Suppressor macrophage treated with lipopolysaccharide for 4 hours (primary cell): ENCODE measurements at regions not wholly inside any gene's neighbourhood (a gene's known extent, or its start where the extent isn't known, plus 50 kb on each side); places are given as distances from the start of the nearest gene placed in this dataset.

Experiments used
- DNase-seq: peaks from one replicate; pipeline ENCODE4 v3.0.0-alpha.2; 2020

DNA sequence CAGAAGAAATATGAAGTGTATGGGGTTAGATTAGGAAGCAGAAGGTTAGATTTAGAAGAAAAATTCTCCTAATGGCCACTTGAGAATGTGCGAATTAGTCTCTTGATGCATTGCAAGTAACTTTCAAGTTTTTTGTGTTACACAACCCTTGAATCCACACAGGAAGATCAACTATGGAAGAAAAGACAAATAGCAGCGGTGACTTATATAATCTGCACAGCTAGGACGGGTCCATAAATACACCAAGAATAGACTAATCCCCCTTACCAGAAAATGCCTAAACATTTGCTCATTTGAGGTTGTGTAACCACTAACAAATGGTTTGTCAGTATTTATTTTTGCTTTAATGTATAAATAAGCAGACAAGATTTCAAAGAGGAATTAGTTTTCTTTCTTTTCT, 182.6 kb downstream of the TGFB2 start:
- DNase-seq: no peak

DNA sequence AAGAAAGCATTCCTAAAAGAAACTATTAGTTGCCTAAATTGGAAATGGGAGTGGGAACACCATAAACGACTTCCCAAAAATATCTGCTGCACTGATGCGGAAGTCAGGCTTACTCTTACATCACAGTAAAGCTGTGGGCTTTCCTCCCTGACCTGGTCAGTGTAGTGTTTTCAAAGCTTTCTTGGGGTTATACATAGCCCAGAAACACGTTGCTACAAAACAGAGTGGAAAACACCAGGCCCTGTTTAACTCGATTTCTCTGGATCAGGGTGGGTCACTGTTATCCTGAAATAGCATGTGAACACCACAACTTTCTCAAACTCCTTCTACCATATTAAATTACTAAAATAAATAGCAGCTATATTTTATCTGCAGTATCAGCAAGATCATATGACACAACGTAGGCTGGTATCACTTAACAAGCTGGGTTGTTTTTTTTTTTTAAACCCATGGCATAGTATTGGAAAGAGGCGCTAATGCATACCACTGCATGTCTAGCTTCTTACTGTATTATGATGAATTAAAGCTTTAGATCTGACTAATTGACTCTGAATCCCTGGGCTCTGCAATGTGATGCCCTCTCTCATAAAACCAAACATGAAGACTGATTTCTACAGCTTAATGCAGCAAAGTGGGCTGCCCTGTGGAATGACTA, 184.6 kb downstream of the TGFB2 start:
- DNase-seq: no peak

DNA sequence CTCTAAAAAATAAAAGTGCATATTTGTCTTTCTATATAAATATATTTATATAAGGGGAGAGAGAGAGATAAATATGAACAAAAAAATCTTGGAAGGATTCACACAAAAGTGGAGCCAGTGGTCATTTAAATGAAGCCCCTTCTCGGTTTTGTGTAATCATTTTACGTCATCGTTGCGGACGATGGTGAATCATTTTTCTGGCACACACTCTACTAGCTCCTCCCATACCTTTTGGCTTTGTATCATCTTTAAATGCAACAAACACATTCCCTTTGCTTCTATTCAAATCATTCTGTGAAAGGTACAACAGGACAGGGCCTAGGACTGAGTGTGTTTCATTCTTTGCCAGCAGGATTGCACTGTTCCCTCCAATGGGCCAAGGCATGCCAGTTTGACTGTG, 186.8 kb downstream of the TGFB2 start:
- no peak for DNase-seq

DNA sequence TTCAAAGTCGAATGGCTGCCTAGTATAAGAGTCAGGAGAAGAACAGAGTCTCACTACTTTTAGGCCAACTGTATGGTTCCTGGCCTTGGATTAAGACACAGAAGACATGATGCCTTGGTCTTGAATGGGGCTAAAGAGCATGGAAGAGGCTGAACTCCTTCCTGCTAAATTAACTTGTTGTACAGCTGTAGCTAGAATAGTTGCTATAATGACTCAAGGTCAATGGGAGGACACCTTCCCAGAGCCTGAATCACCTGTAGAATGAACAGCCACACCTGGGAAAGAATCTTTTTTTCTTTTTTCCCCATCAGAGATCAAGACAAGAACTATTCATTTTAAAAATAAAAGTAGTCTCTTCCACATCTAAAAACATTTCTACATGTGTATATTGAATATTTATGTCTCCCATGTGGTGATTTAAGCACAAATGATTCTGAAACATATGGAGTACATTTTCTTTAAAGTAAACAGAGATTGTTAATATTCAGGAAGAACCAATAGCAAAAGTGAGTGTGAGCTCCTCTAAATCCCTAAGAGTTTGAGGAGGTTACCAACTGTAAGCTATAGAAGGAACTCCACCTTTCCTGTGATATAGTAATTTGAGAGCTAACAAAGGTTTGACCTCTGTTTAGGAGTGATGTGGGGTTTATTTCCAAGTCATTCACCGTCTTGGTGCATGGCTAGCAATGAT, 191.3 kb downstream of the TGFB2 start:
- DNase-seq: no peak

DNA sequence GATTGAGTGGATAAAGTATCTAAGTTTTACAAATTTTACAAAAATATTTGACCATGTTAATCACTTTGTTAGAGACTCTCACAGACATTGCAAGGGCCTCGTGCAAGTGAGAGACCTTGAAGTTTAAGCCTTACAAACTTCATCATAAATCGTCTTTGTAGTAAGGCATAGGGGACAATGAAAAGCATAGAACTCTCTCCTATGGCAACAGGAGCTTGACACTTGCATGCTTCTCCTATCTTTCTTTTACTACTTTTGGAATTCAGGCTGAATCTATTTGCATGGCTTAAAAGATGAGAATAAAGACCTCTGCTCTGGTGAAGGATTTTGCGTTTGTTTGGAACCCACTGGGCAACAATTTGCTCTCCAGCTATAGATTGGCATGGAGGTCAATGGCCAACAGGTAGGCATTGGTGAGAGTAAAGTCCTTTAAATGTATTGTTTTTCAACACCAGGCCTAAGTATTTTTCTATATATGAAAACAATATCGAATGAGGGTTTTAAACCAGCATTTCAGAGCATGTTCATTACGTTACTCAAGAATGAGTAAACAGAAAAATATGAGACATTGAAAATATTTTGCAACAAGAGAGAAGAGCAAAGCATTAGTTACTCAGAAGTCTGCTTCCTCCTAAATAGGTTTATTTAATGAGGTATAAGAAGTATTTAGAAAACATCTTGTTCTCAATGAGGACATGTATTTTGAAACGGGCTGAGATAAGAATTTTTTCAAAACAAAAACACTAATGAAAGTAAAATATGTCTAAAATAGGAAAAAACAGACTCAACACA, 192.2 kb downstream of the TGFB2 start:
- no peak for DNase-seq

DNA sequence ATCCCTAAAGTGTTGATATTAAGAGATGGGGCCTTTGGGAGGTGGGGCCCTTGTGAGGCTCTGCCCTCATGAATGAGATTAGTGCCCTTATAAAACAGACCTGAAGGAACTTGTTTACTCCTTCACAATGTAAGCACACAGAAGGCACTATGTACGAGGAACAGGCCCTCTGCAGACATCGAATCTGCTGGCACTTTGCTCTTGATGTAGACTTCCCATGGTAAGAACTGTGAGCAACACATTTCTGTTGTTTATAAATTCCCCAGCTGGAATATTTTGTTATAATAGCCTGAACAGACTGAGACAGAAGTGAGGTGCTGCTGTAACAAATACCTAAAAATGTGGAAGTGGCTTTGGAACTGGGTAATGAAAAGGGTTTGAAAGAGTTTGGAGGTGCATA, 193.2 kb downstream of the TGFB2 start:
- DNase-seq: no peak

DNA sequence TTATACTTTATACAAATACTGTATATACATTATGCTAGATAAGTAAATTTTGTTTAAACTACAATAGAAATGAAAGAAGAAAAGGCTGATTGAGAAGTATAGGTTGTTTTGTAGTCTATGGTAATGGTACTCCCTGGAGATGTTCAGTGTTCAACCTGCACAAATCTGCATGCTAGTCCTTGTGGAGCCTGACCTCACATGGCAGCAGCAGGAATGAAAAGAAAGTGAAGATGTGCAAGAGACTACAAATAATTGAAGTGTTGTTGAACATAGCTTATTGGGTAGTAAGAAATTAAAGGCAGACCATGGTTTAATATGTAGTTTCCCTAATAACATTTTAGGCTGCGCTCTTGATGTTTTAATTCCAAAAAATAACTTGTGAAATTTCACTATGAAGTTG, 201.2 kb downstream of the TGFB2 start:
- DNase-seq: no peak

DNA sequence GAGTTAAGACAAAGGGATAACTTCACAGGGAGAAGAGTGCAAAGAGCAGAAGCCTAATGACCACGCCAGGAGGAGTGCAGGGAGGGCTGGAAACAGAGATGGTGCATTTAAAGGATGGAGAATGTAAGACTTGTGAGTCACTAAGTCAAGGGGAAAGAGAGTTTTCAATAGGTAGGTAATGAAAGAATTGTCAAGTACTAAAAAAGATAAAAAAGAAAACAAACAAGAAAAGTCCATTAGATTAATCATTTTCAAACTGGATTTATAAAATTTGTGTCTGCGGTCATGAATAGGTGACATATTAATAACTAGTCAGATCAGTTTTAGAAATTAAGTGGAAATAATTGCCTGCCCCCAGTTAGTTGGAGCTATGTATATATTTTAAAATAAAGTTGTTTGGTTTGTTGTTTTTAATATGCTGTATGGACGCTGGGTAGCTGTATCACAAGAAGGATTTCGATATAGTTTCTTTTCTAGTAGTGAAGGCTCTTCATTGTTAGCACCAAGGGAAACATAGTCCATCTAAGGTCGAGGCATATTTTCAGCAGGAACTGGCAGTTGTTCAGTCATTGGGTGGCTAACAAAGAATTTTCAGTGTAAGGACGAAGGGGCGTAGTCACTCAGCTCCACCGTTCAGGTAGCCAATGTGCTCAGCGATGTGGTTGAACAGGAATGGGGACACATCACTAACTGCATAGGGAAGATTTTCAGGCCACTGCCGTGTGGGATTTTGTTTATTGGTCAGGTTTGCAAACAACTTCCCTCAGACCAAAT, 203.0 kb downstream of the TGFB2 start:
- DNase-seq: no peak

DNA sequence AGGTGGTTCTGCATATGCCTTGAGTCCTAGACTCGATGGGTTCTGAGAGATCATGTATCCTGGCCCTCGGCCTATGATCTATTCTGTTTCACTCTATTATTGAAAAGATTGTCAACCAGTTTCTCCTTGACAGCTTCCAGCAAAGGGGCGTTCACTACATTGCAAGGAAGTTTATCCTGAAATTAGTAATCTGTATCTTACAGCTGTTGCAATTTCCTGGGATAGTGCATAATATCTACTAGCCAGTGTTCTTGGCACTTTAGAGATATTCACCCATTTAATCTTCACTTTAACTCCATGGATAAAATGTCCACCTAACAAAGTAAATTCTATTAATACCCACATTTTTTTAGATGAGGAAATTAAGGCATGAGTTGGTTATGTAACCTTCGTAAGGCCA, 203.6 kb downstream of the TGFB2 start:
- DNase-seq: no peak

DNA sequence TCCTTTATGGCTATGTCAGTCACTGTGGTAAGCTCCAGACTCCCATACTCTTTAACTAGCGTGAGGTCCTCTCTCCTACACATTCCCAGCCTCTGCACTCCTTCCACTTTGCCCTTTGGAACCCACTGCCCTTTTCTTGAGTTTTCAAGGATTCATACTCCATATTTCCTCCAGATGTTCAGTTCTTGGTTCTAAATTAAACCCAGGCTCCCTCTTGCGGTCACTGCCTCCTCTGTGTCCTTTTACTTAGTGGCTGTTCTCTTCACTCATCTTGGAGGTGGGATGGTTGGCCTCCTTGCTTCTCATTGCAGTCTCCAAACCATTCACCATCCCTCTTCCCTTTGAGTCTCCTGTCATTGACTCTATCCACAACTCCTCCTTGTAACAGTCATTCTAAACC, 208.1 kb downstream of the TGFB2 start:
- no peak for DNase-seq

DNA sequence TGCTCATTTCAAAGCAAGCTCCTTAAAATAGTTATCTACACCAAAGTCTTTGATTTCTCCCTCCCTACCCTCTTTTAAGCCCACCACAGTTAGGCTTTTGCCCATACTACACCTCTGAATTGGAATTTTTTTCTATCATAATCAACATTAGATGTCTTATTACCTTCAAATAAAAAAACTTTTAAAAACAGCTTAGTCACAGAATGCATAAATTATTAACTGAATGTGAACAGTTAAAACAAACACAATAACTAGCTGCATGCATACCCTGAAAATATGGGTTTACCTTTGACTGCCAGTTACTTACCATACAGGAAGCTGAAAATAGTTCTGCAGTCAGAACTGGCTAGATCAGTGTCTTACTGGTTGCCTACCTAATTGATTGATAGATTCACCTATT, 210.9 kb downstream of the TGFB2 start:
- DNase-seq: no peak

DNA sequence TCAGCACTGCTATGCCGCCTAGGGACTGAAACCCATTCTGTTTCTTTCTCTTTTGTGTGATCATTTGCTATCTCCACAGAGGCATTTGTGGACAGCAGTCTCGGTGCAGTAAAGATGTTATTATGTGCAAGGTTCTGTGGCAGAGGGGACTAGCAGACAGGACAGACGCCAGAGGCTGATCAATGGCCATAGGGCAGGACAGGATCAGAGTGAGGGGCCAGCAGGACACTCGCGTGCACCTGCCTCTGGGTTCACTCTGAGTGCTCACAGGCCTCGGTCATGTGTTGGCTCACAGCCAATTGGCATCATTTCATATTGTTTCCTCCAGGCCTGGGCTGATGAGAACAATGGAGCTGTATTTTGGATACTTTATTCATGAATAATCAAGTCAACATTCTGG, 212.6 kb downstream of the TGFB2 start:
- no peak for DNase-seq

DNA sequence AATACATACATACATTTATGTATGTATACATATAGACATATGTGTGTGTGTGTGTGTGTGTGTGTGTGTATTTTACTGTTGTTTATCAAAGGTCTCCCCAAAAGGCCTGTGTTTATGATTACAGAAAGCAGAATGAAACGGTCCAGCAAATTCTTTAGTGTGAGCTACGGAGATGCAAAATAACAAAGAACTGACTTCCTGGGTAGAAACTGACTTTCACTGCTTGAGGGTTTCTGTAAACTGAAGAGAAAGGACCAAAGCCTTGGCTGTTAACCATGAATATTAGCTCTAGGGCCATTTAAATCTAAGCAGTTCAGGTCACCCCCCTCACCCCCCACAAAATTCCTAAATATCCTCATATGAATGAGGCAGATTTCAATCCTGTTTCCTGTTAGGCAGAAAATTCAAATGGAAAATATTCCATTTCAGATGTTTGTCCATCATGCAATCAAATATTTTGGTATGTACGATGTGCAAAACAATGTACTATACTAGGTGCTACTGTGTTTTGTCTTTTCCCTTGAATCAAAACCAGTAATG, 213.2 kb downstream of the TGFB2 start:
- no peak for DNase-seq

DNA sequence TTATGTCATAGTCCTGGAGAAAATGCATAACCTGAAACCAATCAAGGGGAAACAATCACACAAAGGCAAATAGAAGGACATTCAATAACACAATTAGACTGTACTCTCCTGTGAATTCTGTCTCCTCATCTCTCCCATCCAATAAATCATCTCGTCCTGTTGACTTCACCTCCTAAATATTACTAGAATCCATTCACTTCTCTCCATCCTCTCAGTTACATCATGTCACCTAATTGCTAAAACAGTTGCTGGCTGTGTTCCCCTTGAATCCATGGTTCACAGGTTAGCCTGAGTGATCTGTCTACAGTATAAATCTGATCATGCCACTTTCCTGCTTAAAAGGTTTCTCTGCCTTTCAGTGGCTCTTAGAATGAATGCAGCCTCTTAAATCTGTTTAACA, 220.2 kb downstream of the TGFB2 start:
- DNase-seq: no peak

DNA sequence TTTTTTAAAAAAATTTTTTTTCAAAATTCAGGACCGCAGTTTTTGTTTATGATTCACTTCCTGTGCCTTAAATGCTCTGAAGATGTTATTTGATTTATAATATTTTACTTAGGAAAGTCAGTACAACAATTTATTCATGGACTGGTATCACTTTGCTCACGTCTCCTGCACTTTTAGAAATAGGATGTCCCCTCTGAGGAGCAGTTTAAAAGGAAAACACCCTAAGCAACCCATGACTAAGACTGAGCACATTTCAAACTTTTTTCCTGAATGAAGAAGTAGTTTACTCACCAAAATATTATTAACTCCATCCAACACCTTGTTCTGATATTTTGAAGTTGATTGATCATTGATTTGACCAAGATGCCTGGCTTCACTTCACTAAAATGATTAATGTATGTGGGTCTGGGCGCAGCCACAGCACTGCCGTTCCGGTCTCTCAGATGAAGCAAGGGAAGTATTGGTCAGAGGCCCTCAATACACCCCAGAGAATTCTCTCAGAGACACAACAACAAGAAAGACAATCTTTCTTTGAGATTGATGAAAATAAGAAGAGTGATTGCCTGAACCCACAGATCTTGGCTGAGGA, 223.9 kb downstream of the TGFB2 start:
- no peak for DNase-seq

DNA sequence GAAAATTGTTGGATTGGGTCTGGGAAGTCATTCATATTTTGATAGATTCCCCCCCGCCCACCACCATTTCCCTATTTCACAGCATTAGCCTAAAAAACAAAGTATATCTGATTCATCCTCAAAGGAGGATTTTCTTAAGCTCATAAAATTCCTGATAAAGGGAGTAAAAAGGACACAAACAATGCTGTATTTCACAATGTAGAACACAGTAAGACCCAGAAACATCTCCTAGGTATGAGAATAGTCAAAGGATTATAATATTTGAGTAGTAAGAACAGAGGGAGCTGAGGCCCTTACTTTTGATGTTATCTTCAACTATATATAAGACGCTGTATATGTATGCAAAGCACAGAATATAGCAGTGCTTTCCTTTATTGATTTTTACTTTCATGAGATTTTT, 225.3 kb downstream of the TGFB2 start:
- DNase-seq: no peak

DNA sequence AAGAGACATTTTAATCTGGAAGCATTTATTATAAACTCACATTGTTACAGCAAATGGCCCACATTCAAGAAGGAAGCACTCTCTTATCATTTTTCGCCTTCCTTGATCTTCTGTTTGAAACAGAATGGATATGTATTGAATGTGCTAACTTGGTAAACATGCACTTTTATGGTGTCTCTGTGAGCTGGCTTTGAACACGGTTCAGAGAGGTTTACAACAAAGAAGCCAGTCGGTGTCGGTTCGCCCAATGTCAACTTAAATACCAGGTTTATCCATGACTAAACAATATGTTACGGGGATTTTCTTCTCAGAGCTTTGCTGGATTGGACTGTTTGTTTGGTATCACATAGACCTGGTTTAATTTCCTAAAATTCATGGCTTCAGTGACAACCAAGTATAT, 226.4 kb downstream of the TGFB2 start:
- no peak for DNase-seq

DNA sequence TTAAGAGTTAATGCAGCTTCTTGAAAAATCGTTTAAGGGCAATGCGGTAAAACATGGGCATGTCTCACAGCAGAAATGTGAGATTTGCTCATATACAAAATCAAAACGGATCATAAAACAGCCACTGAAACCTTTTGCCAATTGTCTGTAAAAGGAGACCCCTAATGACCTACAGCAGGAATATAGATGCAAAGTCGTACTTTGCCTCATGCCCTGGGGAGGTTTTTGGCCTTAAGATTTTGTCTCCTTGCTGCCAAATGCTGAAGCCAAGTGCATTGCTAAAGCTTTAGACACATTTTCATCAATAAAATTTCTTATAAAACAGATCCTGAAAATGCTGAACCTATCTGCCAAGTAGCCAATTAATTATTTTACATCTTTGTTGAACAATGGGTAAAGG, 226.9 kb downstream of the TGFB2 start:
- DNase-seq: no peak

DNA sequence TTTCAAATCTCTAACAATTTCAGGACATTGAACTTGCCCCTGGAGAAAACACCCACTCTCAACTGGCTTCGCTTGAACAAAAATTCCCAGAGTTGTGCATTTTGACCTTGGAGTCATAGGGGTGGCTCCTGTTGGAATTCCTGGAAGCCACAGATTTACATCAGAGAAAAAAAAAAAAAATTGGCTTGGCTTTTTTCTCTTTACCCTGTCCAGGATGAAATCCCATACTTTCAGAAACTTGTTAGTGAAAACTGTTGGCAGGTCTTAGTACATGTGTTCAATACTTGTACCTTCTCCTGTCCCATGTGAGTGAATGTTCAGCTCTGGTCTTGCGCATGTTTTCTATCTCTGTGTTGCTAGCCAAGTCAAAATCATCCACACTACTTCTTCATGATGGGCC, 228.8 kb downstream of the TGFB2 start:
- DNase-seq: no peak

DNA sequence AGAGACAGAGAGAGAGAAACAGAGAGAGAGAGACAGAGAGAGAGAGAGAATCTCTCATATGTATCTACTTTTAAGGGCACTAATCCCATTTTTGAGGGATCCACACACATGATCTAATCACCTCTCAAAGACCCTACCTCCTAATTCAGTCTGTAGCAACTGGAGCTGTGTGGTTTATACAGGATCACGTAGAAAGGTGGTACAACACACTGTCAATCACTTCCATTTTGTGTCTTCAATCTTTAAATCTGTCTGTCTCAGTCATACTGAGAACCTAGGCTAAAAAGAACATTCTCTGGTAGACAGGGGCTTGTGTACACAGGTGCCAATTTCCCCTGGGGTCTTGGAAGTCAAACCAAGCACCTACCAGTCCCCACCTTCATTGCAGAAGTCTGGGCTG, 229.9 kb downstream of the TGFB2 start:
- no peak for DNase-seq

DNA sequence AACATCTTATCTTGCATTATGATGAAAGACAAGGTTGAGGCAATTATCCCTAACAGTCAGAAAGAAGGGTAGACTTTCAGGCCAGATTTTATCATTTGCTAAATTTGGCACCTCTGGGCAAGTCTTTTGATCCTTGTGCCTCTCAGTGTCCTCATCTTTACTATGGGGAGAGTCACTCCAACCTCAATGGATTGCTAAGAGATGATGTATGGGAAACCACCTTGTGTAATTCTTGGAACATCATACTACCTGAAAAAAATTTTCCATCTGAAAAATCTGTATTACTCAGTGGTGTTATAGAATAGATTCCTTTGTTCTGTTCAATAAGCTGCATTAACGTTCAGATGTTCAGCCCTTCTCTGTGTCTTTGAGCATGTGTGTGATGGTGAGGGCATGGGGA, 230.7 kb downstream of the TGFB2 start:
- DNase-seq: no peak

DNA sequence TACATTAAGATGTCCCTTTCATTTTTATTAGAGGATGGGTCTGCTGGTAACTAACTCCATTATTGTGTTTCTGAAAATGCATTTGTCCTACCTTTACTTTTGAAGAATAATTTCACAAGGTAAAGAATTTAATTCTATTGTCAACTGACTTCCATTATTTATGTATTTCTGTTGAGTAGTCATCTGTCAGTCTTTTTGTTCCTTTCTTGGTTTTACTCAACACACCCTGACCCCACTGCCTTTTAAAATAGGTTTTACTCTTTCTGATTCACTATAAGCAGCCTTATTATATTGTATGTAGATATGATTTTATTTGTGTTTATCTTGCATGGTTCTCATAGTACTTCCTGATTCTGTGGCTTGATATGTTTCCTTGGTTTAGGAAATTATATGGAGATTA, 237.5 kb downstream of the TGFB2 start:
- no peak for DNase-seq
